Liver (tissue), 3 donors: ENCODE measurements at regions not wholly inside any gene's neighbourhood (a gene's known extent, or its start where the extent isn't known, plus 50 kb on each side); places are given as distances from the start of the nearest gene placed in this dataset.

Source experiments
- EGR1 ChIP-seq, 2 donors: IDR thresholded peaks; 2 replicates each; pipeline ENCODE4 v1.6.1; 2016 to 2018; ENCODE audit warnings: antibody characterized with exemption in 2 of 2, low read depth in 2 of 2
- FOXA2 ChIP-seq: IDR thresholded peaks from 2 replicates; pipeline ENCODE4 v1.6.1; 2016; ENCODE audit warnings: antibody characterized with exemption
- GABPA ChIP-seq, 2 donors: IDR thresholded peaks in 1 of 2; conservative IDR thresholded peaks in 1 of 2; 2 replicates each; pipeline ENCODE4 v1.6.1; 2016; ENCODE audit warnings: antibody characterized with exemption in 2 of 2, mild to moderate bottlenecking in 1 of 2, moderate library complexity in 1 of 2
- HNF4A ChIP-seq, 2 donors: conservative IDR thresholded peaks; 2 replicates each; pipeline ENCODE4 v1.6.1; 2016; ENCODE audit warnings: antibody characterized with exemption in 2 of 2, mild to moderate bottlenecking in 2 of 2
- JUND ChIP-seq, 2 donors: IDR thresholded peaks; 2 replicates each; pipeline ENCODE4 v1.6.1; 2016; ENCODE audit warnings: antibody characterized with exemption in 2 of 2
- RAD21 ChIP-seq, 2 donors: IDR thresholded peaks; 2 replicates each; pipeline ENCODE4 v1.6.1; 2016; ENCODE audit warnings: antibody characterized with exemption in 2 of 2, mild to moderate bottlenecking in 2 of 2
- TAF1 ChIP-seq: conservative IDR thresholded peaks from 2 replicates; pipeline ENCODE4 v1.6.1; 2016; ENCODE audit warnings: antibody characterized with exemption, mild to moderate bottlenecking
- YY1 ChIP-seq: IDR thresholded peaks from 2 replicates; pipeline ENCODE4 v1.6.1; 2016; ENCODE audit warnings: antibody characterized with exemption, mild to moderate bottlenecking
- TF ChIP-seq, protein P1 (sequence below): fragments of 150-350 bp; IDR thresholded peaks from 2 replicates; pipeline ENCODE4 v1.5.1; 2017; ENCODE audit warnings: improper control_type of control experiment, low read depth, low read length; ENCODE audit not compliant: missing input control
- TF ChIP-seq, protein P2 (sequence below): IDR thresholded peaks from 2 replicates; pipeline ENCODE4 v1.6.1; 2016; ENCODE audit warnings: antibody characterized with exemption
- TF ChIP-seq, protein P3 (sequence below): IDR thresholded peaks from 2 replicates; pipeline ENCODE4 v1.6.1; 2016; ENCODE audit warnings: antibody characterized with exemption, mild to moderate bottlenecking
- donor health status: healthy.
- donor health status: healthy.

DNA sequence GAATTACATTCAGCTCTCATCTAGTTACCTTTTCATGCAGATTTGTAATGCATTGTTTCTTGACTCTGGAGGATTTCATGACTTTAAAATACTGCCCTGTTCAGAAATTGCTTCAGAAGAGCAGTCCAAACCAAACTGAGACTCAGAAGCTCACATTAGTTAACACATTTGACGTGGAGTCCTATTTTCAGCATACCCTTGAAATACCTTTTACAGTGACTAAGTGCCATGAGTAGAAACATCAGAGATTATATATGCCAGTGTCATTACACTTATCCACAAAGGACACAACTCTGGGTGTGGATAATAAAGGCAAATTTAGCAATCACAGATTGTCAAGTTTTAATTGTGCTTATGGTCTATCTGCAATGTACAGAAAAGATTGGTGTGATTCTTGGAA, 459.6 kb downstream of the FRK start:
- TF ChIP-seq, protein P1, sequence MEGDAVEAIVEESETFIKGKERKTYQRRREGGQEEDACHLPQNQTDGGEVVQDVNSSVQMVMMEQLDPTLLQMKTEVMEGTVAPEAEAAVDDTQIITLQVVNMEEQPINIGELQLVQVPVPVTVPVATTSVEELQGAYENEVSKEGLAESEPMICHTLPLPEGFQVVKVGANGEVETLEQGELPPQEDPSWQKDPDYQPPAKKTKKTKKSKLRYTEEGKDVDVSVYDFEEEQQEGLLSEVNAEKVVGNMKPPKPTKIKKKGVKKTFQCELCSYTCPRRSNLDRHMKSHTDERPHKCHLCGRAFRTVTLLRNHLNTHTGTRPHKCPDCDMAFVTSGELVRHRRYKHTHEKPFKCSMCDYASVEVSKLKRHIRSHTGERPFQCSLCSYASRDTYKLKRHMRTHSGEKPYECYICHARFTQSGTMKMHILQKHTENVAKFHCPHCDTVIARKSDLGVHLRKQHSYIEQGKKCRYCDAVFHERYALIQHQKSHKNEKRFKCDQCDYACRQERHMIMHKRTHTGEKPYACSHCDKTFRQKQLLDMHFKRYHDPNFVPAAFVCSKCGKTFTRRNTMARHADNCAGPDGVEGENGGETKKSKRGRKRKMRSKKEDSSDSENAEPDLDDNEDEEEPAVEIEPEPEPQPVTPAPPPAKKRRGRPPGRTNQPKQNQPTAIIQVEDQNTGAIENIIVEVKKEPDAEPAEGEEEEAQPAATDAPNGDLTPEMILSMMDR = no peak
- no peak for TF ChIP-seq YY1
- TF ChIP-seq, protein P2, sequence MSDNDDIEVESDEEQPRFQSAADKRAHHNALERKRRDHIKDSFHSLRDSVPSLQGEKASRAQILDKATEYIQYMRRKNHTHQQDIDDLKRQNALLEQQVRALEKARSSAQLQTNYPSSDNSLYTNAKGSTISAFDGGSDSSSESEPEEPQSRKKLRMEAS = no peak
- TF ChIP-seq TAF1 = no peak
- no peak for TF ChIP-seq FOXA2
- no peak for TF ChIP-seq EGR1 (IDR thresholded peaks at IDR 0.05; ENCODE audit: low read depth in 2 of 2)
- TF ChIP-seq GABPA (IDR thresholded peaks at IDR 0.05 in 1 of 2, conservative IDR thresholded peaks at IDR 0.05 in 1 of 2) = no peak
- no peak for TF ChIP-seq RAD21 (IDR thresholded peaks at IDR 0.05)
- TF ChIP-seq HNF4A (conservative IDR thresholded peaks at IDR 0.05) = no peak
- TF ChIP-seq JUND (IDR thresholded peaks at IDR 0.05) = no peak
- TF ChIP-seq, protein P3, sequence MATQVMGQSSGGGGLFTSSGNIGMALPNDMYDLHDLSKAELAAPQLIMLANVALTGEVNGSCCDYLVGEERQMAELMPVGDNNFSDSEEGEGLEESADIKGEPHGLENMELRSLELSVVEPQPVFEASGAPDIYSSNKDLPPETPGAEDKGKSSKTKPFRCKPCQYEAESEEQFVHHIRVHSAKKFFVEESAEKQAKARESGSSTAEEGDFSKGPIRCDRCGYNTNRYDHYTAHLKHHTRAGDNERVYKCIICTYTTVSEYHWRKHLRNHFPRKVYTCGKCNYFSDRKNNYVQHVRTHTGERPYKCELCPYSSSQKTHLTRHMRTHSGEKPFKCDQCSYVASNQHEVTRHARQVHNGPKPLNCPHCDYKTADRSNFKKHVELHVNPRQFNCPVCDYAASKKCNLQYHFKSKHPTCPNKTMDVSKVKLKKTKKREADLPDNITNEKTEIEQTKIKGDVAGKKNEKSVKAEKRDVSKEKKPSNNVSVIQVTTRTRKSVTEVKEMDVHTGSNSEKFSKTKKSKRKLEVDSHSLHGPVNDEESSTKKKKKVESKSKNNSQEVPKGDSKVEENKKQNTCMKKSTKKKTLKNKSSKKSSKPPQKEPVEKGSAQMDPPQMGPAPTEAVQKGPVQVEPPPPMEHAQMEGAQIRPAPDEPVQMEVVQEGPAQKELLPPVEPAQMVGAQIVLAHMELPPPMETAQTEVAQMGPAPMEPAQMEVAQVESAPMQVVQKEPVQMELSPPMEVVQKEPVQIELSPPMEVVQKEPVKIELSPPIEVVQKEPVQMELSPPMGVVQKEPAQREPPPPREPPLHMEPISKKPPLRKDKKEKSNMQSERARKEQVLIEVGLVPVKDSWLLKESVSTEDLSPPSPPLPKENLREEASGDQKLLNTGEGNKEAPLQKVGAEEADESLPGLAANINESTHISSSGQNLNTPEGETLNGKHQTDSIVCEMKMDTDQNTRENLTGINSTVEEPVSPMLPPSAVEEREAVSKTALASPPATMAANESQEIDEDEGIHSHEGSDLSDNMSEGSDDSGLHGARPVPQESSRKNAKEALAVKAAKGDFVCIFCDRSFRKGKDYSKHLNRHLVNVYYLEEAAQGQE = no peak
